CD4-positive, alpha-beta T cell treated with Interleukin-21 for 1 hour (primary cell): ENCODE measurements at regions not wholly inside any gene's neighbourhood (a gene's known extent, or its start where the extent isn't known, plus 50 kb on each side); places are given as distances from the start of the nearest gene placed in this dataset.
"Not testable (repeated sequence)": the region's sequence is repeated elsewhere in the genome, so short reads cannot be mapped to it uniquely, and the experiment has no call there.

Source experiments
- DNase-seq: peaks from one replicate; pipeline ENCODE4 v3.0.0-alpha.2; 2020

- no peak for DNase-seq
Measured at GRCh38 chr11:71150859-71151258, 101.5 kb downstream of the SHANK2 start.

GRCh38 chr11:71148716-71149115 is 103.7 kb downstream of the SHANK2 start:
- no peak for DNase-seq

- DNase-seq = no peak
Measured at GRCh38 chr11:71147331-71147730, 105.0 kb downstream of the SHANK2 start.

- DNase-seq = no peak
Measured at GRCh38 chr11:71146846-71147245, 105.5 kb downstream of the SHANK2 start.

GRCh38 chr11:71145988-71146824 is 106.2 kb downstream of the SHANK2 start:
- no peak for DNase-seq

- DNase-seq = no peak
Measured at GRCh38 chr11:71145368-71145767, 107.0 kb downstream of the SHANK2 start.

- DNase-seq = no peak
Measured at GRCh38 chr11:71144736-71145135, 107.6 kb downstream of the SHANK2 start.

GRCh38 chr11:71144010-71144409 is 108.4 kb downstream of the SHANK2 start:
- no peak for DNase-seq

- no peak for DNase-seq
Measured at GRCh38 chr11:71140206-71140919, 112.0 kb downstream of the SHANK2 start.

GRCh38 chr11:71139516-71140205 is 112.7 kb downstream of the SHANK2 start:
- DNase-seq = no peak

- no peak for DNase-seq
Measured at GRCh38 chr11:71138737-71139425, 113.5 kb downstream of the SHANK2 start.

- DNase-seq = no peak
Measured at GRCh38 chr11:71137376-71137775, 115.0 kb downstream of the SHANK2 start.

- no peak for DNase-seq
Measured at GRCh38 chr11:71136095-71136845, 116.1 kb downstream of the SHANK2 start.

GRCh38 chr11:71135112-71135511 is 117.3 kb downstream of the SHANK2 start:
- no peak for DNase-seq

GRCh38 chr11:71133946-71134345 is 118.4 kb downstream of the SHANK2 start:
- no peak for DNase-seq

GRCh38 chr11:71131861-71132260 is 120.5 kb downstream of the SHANK2 start:
- DNase-seq = no peak

GRCh38 chr11:71130106-71130505 is 122.3 kb downstream of the SHANK2 start:
- DNase-seq = no peak

GRCh38 chr11:71129624-71130023 is 122.8 kb downstream of the SHANK2 start:
- no peak for DNase-seq

GRCh38 chr11:71127806-71128205 is 124.6 kb downstream of the SHANK2 start:
- no peak for DNase-seq

- DNase-seq = not testable (repeated sequence)
Measured at GRCh38 chr11:71126401-71126800, 126.0 kb downstream of the SHANK2 start.

GRCh38 chr11:71125150-71125549 is 127.2 kb downstream of the SHANK2 start:
- no peak for DNase-seq

GRCh38 chr11:71124127-71124526 is 128.2 kb downstream of the SHANK2 start:
- DNase-seq = no peak
